WI38 (cell line): ENCODE measurements at regions not wholly inside any gene's neighbourhood (a gene's known extent, or its start where the extent isn't known, plus 50 kb on each side); places are given as distances from the start of the nearest gene placed in this dataset.

Experiments
- H3K4me3 ChIP-seq: 2 replicates; pipeline ENCODE4 v1.5.1; 2011; ENCODE audit warnings: low read depth, mild to moderate bottlenecking, control low read depth, low read length
- TF ChIP-seq, protein P1 (sequence below): IDR thresholded peaks from 2 replicates; pipeline ENCODE4 v1.5.1; 2012; ENCODE audit warnings: low read depth, mild to moderate bottlenecking, control low read depth, low read length

GRCh38 chr1:222459652-222460051 is 88.3 kb downstream of the HHIPL2 start:
- TF ChIP-seq, protein P1, sequence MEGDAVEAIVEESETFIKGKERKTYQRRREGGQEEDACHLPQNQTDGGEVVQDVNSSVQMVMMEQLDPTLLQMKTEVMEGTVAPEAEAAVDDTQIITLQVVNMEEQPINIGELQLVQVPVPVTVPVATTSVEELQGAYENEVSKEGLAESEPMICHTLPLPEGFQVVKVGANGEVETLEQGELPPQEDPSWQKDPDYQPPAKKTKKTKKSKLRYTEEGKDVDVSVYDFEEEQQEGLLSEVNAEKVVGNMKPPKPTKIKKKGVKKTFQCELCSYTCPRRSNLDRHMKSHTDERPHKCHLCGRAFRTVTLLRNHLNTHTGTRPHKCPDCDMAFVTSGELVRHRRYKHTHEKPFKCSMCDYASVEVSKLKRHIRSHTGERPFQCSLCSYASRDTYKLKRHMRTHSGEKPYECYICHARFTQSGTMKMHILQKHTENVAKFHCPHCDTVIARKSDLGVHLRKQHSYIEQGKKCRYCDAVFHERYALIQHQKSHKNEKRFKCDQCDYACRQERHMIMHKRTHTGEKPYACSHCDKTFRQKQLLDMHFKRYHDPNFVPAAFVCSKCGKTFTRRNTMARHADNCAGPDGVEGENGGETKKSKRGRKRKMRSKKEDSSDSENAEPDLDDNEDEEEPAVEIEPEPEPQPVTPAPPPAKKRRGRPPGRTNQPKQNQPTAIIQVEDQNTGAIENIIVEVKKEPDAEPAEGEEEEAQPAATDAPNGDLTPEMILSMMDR: no peak
- no peak overlapping the region for H3K4me3 ChIP-seq

GRCh38 chr1:222457513-222457912 is 90.4 kb downstream of the HHIPL2 start:
- TF ChIP-seq, protein P1: no peak
- H3K4me3 ChIP-seq: no peak overlapping the region

DNA sequence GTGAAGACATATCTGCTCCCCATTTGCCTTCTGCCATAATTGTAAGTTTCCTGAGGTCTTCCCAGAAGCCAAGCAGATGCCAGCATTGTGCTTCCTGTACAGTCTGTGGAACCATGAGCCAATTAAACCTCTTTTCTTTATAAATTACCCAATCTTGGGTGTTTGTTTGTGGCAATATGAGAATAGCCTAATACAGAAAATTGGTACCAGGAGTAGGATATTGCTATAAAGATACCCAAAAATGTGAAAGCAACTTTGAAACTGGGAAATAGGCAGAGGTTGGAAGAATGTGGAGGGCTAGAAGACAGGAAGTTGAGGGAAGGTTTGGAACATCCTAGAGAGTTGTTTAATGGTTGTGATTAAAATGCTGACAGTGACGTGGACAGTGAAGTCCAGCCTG is 90.8 kb downstream of the HHIPL2 start:
- TF ChIP-seq, protein P1: no peak
- H3K4me3 ChIP-seq: no peak overlapping the region

- H3K4me3 ChIP-seq: peak overlapping the region; percentile 38
- TF ChIP-seq, protein P1: peak; percentile 76
Observed at GRCh38 chr1:222455188-222455879, 92.6 kb downstream of the HHIPL2 start.

GRCh38 chr1:222454782-222455181 is 93.1 kb downstream of the HHIPL2 start:
- TF ChIP-seq, protein P1: no peak
- peak overlapping the region; percentile 38; the same call in 1 of the 2 replicates for H3K4me3 ChIP-seq

DNA sequence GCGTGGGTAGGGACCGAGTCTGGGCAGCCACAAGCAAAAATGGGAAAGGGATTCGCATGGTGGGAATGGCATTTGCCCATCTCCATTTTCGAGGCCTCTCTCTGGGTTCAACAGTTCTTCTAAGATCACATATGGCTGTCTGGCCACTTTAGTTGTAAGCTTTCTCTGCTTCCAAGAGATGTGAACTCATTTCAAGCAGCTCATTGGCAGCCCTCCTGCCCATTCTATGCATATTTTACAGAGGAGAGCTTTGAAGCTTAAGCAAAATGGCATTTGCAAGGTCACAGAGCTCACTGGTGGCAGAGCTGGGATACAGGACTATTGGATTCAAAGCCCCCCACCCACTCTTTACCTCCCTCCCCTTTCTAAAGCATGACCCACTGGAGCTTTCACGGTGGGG is 93.7 kb downstream of the HHIPL2 start:
- TF ChIP-seq, protein P1: no peak
- no peak overlapping the region for H3K4me3 ChIP-seq

DNA sequence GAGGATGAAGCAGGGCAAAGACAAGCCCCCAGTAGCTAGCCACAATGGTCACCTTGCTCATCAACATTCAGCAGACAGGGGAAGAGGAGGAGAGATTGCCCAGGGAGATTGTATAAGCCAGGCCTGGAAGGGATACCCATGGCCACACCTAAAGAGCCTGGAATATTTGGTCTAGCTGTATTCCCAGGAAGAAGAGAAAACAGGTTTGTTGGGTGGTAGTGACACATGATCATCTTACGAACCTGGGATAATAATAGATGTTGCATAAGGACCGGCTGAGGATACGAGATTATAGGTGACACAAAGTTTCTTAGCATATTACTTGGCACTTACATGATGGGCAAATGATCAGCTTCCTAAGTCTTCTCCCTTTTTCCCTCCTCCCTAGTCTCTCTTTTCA is 95.9 kb downstream of the HHIPL2 start:
- TF ChIP-seq, protein P1: no peak
- H3K4me3 ChIP-seq: no peak overlapping the region
